ENCODE measurements at regions not wholly inside any gene's neighbourhood (a gene's known extent, or its start where the extent isn't known, plus 50 kb on each side); places are given as distances from the start of the nearest gene placed in this dataset.
A peak's percentile ranks its signal among the peaks of the same experiment; 100 is the strongest.
"Not testable (repeated sequence)": the region's sequence is repeated elsewhere in the genome, so short reads cannot be mapped to it uniquely, and the experiment has no call there.

DNA sequence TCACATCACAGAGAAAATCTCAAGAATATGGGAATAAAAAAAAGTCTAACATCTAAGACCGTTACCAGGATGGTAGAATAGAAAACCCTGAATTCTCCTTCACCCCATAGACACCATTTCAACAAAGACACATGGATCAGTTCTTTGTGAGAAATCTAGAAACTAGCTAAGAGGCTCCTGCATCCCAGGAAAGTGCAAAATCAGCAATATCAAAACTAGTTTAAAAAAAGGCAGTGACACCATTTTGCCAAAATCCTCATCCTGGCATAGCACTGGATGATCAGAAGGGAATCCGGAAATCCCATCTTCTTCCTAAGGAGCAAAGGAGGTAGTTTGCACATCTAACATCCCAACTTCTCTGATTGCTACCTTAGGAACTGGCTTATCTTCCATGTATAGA is 88.9 kb upstream of the MAGEE2 start:
- DNase-seq, result no peak

DNA sequence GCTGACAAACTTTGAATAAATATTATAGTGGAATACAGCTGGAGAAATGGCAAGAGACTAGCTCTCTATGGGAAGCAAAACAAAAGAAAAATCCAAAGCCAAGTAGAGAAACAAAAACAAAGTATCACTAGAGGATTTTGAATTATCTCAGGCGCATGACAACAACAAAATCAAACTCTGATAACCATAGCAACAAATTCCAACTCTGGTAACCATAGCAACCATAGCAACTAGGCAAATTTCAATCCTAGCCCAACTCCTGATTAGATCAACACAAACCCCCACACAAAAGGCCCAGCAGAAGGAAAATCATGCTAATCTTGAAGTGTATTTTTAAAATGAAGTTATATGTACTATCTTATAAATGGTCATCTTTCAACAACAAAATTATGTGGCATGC is 98.4 kb upstream of the MAGEE2 start:
- DNase-seq, result no peak

DNA sequence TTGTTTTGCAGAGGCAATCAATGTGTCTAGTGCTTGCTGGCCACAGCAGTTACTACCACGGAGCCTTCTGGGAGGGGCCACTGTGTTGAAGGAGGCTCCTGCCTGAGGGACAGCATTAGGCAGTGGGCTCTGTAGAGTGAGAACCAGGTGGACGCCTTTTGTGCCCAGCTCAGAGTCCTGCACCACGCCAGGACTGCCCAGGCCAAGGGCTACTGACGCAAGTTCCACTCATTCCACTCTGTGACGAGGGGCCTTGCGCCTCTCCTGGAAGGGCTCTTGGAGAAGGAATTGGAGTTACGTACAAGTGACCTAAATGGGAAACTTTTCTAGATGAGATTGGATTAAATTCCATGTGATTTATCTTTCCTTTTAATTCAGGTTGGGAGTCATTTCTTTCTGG is 102.8 kb upstream of the MAGEE2 start:
- no peak for DNase-seq

DNA sequence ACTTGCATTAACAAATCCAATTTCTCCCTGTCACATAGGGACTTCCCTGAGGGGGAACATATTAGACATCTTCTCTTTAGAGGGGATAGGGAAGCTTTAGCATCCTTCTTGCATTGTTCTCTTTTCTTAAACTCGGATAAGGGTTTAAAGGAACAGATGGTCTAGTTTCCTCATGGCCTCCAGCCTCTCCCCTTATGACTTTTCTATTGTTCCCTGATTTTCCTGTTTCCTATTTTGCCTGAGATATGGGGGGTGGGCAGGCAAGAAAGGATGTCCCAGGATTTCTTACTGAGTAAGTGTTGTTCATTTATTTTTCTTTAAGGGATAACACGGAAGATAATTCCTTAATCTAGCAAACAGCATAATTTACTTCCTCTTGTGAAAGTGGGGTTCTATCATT is 107.7 kb upstream of the MAGEE2 start:
- no peak for DNase-seq

DNA sequence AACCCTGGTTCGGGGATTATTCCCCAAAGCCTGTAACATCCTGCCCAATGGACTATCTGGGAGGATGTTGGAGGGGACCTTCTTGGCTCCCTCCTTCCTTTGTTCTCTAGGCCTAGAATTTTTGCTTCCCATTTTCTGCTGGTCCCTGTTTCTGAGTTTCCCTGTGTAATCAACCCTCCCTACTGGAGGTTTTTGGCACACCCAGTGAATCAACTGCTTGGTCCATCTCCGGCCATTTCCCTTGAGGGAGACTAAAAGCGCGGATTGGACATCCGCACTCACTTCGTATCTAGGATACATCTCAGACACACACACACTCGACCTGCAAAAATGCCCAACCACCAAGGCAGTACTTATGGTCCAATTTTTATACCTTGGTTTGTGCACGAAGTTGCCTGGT is 108.2 kb upstream of the MAGEE2 start:
- DNase-seq, result no peak

DNA sequence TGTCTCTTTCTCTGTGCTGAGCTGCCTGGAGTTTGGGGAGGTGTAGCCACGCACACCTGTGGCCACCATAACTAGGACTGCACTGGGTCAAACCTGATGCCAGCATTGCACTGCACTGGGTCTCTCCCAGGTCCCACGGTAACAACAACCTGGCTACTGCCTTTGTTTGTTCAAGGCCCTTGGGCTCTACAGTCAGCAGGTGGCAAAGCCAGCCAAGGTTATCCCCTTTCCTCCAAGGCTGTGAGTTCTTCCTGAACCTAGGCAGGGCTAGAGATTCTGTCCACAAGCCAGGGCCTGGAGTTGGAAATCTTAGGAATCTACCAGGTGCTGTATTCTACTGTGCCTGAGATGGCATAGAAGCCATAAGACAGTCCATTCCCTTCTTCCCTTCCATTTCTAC is 126.7 kb upstream of the MAGEE2 start:
- DNase-seq, result no peak

DNA sequence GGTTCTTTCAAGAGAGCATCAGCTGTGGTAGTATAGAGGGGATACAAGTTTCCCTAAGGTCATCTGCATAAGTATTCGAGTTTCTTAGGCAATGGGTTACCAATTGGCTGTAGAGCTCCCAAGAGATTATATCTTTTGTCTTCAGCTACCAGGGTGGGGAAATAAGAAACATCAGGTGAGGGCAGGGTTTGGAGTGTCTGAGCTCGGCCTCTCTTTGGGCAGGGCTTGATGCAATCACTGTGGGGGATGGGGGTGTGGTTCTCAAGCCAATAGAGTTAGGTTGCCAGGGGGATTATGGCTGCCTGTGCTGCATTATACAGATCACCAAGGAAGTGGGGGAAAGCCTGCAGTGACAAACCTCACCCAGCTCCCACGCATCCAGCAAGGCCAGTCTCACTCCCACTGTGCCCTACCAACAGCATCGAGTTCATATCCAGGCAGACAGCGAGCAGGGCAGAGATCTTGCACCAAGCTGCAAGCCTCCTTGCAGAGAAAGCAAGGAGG is 172.1 kb upstream of the MAGEE2 start:
- peak; percentile 53 for DNase-seq

DNA sequence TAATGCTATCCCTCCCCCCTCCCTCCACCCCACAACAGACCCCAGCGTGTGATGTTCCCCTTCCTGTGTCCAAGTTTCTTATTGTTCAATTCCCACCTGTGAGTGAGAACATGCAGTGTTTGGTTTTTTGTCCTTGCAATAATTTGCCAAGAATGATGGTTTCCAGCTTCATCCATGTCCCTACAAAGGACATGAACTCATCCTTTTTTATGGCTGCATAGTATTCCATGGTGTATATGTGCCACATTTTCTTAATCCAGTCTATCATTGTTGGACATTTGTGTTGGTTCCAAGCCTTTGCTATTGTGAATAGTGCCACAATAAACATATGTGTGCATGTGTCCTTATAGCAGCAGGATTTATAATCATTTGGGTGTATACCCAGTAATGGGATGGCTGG is 176.3 kb upstream of the MAGEE2 start:
- not testable (repeated sequence) for DNase-seq

DNA sequence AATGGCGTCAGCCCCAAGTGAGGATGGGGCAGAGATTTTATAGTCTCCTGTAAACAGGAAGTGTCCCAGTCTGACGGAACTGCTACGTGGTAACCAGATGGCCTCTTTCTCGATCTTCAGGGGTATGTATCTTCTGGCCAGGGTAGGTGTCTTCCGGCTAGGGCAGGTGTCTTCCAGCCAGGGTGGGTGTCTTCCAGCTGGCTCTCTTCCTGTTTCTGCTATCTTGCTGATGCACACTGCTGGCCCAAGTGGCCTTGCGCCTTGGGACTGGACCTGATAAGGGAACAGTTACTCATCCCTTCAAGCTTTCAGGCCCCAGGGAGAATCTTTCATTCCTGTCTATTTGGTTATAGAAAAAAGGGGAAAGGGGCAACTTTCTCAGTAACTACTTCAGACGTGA is 178.7 kb upstream of the MAGEE2 start:
- DNase-seq, result peak; percentile 80

DNA sequence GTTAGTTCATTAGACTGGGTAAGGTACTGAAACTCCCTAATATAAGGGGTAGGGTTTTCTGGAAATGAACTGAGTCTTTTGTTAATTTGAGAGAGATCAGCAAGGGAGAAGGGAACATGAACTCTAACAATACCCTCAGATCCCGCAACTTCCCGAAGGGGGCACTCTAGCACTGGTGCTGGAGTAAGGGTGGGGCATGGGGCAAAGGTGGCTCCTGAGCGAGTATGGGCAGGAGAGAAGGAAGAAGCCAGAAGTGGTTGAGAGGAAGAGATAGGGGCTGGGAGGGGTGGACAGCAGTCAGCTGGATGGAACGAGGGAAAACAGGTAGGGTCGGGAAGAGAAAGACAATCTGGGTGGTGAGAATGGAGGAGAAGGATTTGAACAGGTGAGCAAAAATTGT is 183.2 kb upstream of the MAGEE2 start:
- peak; percentile 6 for DNase-seq

DNA sequence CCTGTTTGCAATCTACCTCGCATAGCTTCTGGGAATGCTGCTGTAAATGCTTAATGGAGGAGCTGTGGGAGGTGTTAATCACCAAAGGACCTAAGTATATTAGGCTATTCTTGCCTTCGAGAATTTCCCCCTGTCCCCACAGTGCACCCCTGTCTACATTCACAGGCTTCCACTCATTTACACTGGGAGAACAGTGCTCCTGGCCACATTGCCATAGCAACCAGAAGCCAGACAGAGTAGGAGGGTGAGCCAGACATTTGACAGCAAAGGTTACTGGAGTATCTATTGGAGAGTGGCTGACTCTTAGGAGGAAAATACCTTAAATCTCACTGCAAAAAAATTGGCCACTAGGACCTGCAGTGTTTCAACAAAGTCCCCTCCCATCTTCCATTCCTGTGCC is 185.9 kb upstream of the PBDC1 start:
- no peak for DNase-seq

DNA sequence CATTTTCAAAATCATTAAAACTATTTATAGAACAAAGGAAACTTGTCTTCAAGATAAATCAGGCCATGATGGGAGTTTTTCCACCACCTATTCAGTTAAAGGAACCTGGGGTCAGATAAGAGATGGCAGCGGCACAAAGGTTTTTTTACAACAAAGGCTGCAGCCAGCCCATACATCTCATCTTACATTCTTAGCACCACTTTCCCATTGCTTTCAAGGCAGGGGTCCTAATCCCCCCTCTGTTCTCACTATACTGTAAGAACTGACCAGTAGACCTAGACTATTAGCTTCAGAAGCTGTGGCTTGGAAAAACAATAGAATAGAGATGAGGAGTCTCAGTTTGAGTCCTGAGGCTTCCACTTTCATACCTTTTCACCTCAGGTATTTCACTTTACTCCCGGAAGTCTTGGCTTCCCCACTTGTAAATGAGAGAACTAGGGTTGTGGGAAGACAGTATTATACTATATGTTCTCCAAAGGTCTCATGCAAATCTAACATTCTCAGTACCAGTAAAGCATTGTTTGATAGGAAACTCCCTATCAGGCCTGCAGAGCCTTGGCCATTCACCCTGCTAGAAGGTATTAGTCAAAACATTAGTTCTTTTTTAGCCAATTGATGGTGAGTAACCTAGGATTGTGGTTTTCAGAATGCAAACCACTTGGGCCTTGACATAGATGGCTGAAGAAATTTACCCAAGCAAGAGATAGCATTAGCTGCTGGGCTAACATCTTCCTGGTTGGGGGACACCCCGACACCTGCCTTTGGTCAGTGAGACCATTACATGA is 182.9 kb upstream of the PBDC1 start:
- DNase-seq, result no peak

DNA sequence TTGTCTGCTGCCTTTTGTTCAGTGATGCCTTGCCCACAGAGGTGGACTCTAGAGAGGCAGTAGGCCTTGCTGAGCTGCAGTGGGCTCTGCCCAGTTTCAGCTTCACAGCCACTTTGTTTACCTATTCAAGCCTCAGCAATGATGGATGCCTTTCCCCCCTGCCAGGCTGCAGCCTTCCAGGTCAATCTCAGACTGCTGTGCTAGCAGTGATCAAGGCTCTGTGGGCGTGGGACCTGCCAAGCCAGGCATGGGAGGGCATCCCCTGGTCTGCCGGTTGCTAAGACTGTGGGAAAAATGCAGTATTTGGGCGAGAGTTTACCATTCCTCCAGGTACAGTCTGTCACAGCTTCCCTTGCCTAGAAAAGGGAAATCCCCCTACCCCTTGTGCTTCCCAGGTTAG is 175.2 kb upstream of the PBDC1 start:
- DNase-seq, result no peak

DNA sequence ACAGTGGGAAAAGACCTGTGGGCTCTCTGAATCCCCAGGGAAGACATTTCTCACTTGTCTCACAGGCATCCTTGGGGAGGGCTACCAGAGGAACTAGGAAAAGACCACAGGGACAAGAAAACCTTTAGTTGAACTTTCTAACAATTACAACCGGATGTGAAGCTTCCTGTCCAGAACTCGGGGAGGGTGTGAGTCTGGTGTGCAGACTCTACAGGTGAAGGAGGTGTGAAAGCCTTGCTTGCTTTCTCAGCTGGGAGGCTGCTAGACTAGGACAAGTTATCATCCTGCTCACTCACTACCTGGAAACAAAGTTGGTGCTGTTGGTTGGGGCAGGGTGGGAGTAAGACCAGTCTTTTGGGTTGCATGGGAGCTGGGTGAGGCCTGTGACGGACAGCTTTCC is 158.5 kb upstream of the PBDC1 start:
- no peak for DNase-seq

DNA sequence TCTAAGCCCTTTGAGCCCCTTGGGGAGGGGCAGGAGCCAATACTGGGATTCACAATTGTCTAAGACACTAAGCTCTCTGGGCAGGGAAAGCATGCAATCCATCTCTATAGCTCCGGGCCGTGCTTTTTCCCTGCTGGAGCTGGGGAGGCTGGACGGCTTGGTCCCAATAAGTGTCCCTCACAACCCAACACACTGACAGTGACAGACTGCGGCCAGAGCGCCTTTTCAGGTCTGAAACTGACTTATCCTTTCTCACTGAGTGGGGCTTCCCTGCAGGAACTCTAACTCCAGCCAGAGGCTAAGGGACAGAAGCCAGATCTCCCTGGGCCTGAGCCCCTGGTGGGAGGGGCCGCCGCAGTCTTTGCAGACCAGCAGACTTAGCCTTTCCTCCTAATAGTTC is 146.6 kb upstream of the PBDC1 start:
- DNase-seq, result no peak

DNA sequence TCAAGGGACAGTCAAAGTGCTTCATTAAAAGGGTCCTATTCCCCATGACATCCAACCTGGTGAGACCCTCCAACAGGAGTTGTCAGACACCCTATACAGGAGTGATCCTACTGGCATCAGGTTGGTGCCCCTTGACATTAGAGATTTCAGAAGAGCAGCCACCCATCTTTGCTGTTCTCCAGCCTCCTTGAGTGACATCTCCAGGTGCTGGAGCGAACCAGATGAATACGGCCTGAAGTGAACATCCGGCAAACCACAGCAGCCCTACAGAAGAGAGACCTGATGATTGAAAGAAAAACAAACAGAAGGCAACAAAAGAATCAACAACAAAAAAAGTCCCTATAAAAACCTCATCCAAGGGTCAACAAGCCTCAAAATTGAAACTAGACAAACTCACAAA is 146.1 kb upstream of the PBDC1 start:
- no peak for DNase-seq

DNA sequence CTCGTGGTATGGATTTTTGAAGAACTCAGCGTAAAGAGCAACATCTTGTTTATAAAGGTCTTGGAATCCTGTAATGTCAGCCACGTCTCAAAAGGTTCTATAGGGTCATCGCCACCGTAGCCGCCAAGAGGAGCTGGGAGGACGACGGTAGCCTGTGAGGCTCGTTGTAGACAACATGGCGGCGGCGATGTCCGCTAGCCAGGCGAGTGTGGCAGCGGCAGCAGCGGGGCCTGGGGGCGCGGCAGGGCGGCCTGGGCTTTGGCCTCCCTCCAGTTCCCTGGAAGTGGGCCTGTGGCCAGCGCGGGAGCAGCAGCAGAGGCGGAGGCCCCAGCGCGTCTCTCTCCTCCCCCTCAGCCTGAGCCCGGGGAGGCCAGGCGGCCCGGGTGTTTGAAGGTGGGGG is 143.5 kb upstream of the PBDC1 start:
- DNase-seq, result no peak

DNA sequence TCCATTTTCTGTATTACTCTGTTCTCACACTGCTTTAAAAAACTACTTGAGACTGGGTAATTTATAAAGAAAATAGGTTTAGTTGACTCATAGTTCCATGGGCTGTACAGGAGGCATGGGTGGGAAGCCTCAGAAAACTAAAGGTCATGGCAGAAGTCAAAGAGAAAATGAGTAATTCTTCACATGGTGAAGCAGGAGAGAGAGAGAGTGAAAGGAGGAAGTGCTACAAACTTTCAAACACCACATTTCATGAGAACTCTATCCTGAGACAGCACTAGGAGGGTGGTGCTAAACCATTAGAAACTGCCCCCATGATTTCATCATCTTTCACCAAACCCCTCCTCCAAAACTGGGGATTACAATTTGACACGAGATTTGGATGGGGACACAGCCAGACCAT is 108.0 kb upstream of the PBDC1 start:
- DNase-seq, result peak; percentile 85

DNA sequence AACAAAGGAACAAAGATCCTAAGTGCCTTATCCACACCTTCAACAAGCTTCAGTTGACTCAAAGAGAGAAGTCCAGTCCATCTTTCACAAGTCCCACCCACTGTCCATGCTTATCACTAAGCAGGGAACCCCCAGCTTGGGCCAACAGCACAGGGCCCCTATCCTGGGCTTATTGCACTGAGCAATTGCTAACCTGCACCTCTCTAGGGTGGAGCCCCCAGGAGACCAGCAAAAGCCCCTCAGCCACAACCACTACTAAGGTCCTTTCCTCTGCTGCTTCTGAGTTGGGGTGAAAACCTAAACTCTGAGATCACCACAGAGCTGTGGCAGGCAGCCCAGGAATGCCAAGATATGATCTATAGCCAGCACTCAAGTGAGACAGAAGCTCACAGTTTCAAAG is 96.7 kb upstream of the PBDC1 start:
- no peak for DNase-seq

DNA sequence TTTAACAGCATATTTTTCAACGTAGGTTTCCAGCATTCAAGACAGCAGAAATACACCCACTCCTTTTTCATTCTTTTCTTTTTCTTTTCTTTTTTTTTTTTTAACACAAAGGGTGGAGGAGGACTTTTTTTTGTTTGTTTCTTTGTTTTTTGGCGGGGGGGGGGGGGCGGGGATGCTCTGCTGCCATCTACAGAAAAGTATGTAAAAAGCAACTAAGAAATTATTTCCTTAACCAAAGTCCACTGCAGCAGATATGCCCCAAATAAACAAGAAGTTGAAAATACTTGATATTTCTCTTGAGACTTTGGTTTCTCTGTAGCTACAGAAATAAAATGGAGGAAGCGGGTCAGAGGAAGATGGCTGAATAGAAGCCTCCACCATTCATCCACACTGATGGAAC is 63.2 kb upstream of the PBDC1 start:
- peak; percentile 1 for DNase-seq

All from OCI-M1 (cell line).